Endothelial cell (in vitro differentiated cells): ENCODE measurements at regions not wholly inside any gene's neighbourhood (a gene's known extent, or its start where the extent isn't known, plus 50 kb on each side); places are given as distances from the start of the nearest gene placed in this dataset.
"Not testable (repeated sequence)": the region's sequence is repeated elsewhere in the genome, so short reads cannot be mapped to it uniquely, and the experiment has no call there.

Source experiments
- DNase-seq: peaks from one replicate; pipeline ENCODE4 v3.0.0; 2021; ENCODE audit warnings: low spot score
- H3K27ac Mint-ChIP-seq: one replicate; pipeline ENCODE4 v1.8.0; 2021; ENCODE audit warnings: mixed read lengths, inconsistent platforms; ENCODE audit not compliant: unreplicated experiment
- H3K27me3 Mint-ChIP-seq: one replicate; pipeline ENCODE4 v1.8.0; 2021; ENCODE audit warnings: mild to moderate bottlenecking, moderate library complexity, mixed read lengths, inconsistent platforms; ENCODE audit not compliant: unreplicated experiment
- H3K36me3 Mint-ChIP-seq: one replicate; pipeline ENCODE4 v1.8.0; 2021; ENCODE audit warnings: mild to moderate bottlenecking, low read depth, mixed read lengths, inconsistent platforms; ENCODE audit not compliant: unreplicated experiment
- H3K4me1 Mint-ChIP-seq: one replicate; pipeline ENCODE4 v1.8.0; 2021; ENCODE audit warnings: mild to moderate bottlenecking, mixed read lengths, inconsistent platforms; ENCODE audit not compliant: unreplicated experiment
- H3K4me3 Mint-ChIP-seq: one replicate; pipeline ENCODE4 v1.8.0; 2021; ENCODE audit warnings: mild to moderate bottlenecking, mixed read lengths, inconsistent platforms; ENCODE audit not compliant: unreplicated experiment
- H3K9me3 Mint-ChIP-seq: one replicate; pipeline ENCODE4 v1.8.0; 2021; ENCODE audit warnings: mixed read lengths, inconsistent platforms; ENCODE audit not compliant: unreplicated experiment
- CTCF ChIP-seq: fragments of 200-600 bp; sonication (generic); IDR thresholded peaks from one replicate; pipeline ENCODE4 v1.5.0; 2021; ENCODE audit warnings: antibody characterized with exemption; ENCODE audit not compliant: unreplicated experiment

DNA sequence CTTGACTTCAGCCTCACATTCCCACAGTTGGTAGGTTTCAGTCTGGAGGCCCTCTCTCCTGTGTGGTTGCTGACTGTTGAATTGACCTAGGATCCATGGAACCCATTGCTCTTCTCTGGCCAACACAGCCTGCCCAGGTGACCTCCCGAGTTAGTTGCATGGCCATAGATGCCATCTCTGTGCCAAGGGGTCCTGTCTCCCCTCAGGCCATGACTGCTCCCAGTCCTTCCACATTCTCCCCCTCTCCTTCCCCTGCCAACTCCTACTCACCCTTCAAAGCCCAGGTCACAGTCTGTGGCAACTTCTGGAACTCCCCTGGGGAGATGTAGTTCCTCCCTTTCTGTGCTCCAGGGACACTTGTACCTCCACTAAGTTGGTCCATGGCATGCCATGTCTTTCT is 67.3 kb upstream of the GRB10 start:
- H3K27ac Mint-ChIP-seq = no peak overlapping the region
- H3K9me3 Mint-ChIP-seq = peaks cover 4% of the 10 kb centered on the region
- H3K4me1 Mint-ChIP-seq = no peaks in the 10 kb centered on the region

DNA sequence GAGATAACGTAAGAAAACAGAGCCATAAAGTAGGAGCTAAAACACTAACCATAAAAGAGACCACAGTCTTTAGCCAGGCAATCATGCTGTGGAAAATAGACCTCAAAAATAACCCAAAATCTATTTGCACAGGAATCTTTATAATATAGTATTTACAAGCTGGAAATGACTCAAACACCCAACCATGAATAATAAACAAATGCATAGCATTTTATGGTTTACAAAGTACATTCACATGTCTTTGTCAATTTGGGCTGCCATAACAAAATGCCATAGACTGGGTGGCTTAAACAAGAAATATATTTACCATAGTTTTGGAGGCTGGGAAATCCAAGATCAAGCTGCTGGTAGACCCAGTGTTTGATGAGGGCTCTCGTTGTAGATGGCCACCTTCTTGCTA is 65.5 kb upstream of the GRB10 start:
- H3K27ac Mint-ChIP-seq = no peak overlapping the region
- H3K4me3 Mint-ChIP-seq = no peak overlapping the region
- H3K36me3 Mint-ChIP-seq = no peaks in the 10 kb centered on the region
- H3K4me1 Mint-ChIP-seq = no peaks in the 10 kb centered on the region
- TF ChIP-seq CTCF = no peak
- peaks cover 9% of the 10 kb centered on the region for H3K27me3 Mint-ChIP-seq
- no peak for DNase-seq
- peaks cover 4% of the 10 kb centered on the region for H3K9me3 Mint-ChIP-seq

More for the DNA sequence above, 67.3 kb upstream of the GRB10 start:
- TF ChIP-seq CTCF = no peak
- no peak for DNase-seq
- H3K4me3 Mint-ChIP-seq = no peak overlapping the region
- H3K36me3 Mint-ChIP-seq = no peaks in the 10 kb centered on the region
- peaks cover 9% of the 10 kb centered on the region for H3K27me3 Mint-ChIP-seq

- not testable (repeated sequence) for H3K4me1 Mint-ChIP-seq, DNase-seq, H3K36me3 Mint-ChIP-seq, H3K9me3 Mint-ChIP-seq, H3K4me3 Mint-ChIP-seq, H3K27ac Mint-ChIP-seq, H3K27me3 Mint-ChIP-seq
These were observed 62.2 kb upstream of the GRB10 start for GRCh38 chr7:50844861-50845260.

- Mint-ChIP-seq H3K27ac (no peak overlapping the region), H3K27me3 (peaks cover 4% of the 10 kb centered on the region), H3K4me3 (no peak overlapping the region), H3K36me3 (no peaks in the 10 kb centered on the region), H3K9me3 (peaks cover 4% of the 10 kb centered on the region), H3K4me1 (no peaks in the 10 kb centered on the region)
- DNase-seq = no peak
- no peak for TF ChIP-seq CTCF
These were observed 59.3 kb upstream of the GRB10 start for GRCh38 chr7:50842041-50842440.

GRCh38 chr7:50838675-50839377 is 56.1 kb upstream of the GRB10 start:
- H3K9me3 Mint-ChIP-seq = no peaks in the 10 kb centered on the region
- H3K36me3 Mint-ChIP-seq = no peaks in the 10 kb centered on the region
- no peak for DNase-seq
- no peaks in the 10 kb centered on the region for H3K4me1 Mint-ChIP-seq
- no peak overlapping the region for H3K27ac Mint-ChIP-seq
- TF ChIP-seq CTCF = no peak
- peaks cover 2% of the 10 kb centered on the region for H3K27me3 Mint-ChIP-seq
- H3K4me3 Mint-ChIP-seq = no peak overlapping the region
